ENCODE measurements at regions not wholly inside any gene's neighbourhood (a gene's known extent, or its start where the extent isn't known, plus 50 kb on each side); places are given as distances from the start of the nearest gene placed in this dataset.

- Mint-ChIP-seq H3K27me3 (ENCODE audit: low read depth) (no peaks in the 10 kb centered on the region), H3K36me3 (no peaks in the 10 kb centered on the region), H3K4me1 (no peaks in the 10 kb centered on the region), H3K27ac (no peak overlapping the region), H3K4me3 (no peak overlapping the region), H3K9me3 (peaks cover 16% of the 10 kb centered on the region)
- ChIA-PET CTCF (no interaction called here), POLR2A (no interaction called here)
- no peak for DNase-seq (ENCODE audit: low spot score)
- ATAC-seq, result no peak
- TF ChIP-seq TEAD4 (CRISPR knock-in tag; IDR thresholded peaks at IDR 0.05) (no peak), ZNF423 (CRISPR knock-in tag; IDR thresholded peaks at IDR 0.05) (no peak), SMAD3 (CRISPR knock-in tag; IDR thresholded peaks at IDR 0.05; ENCODE audit: borderline replicate concordance) (no peak), ZNF281 (CRISPR knock-in tag; IDR thresholded peaks at IDR 0.05) (no peak), CREB1 (CRISPR knock-in tag; IDR thresholded peaks at IDR 0.05) (no peak), IRF1 (CRISPR knock-in tag; IDR thresholded peaks at IDR 0.05) (no peak), ETV6 (CRISPR knock-in tag; IDR thresholded peaks at IDR 0.05) (no peak), JUN (CRISPR knock-in tag; IDR thresholded peaks at IDR 0.05) (no peak), ESRRA (CRISPR knock-in tag; IDR thresholded peaks at IDR 0.05; ENCODE audit: borderline replicate concordance) (no peak), ZNF317 (CRISPR knock-in tag; IDR thresholded peaks at IDR 0.05; ENCODE audit: borderline replicate concordance, low read depth) (no peak), TCF7 (CRISPR knock-in tag; IDR thresholded peaks at IDR 0.05; ENCODE audit: low read depth) (no peak), FOXP1 (CRISPR knock-in tag; IDR thresholded peaks at IDR 0.05; ENCODE audit: borderline replicate concordance) (no peak), TP53 (CRISPR knock-in tag; IDR thresholded peaks at IDR 0.05) (no peak), ZNF232 (CRISPR knock-in tag; IDR thresholded peaks at IDR 0.05) (no peak), RORB (CRISPR knock-in tag; IDR thresholded peaks at IDR 0.05) (no peak), ZNF396 (CRISPR knock-in tag; IDR thresholded peaks at IDR 0.05; ENCODE audit: borderline replicate concordance) (no peak), SP1 (CRISPR knock-in tag; conservative IDR thresholded peaks at IDR 0.05) (no peak)
- TF ChIP-seq, protein P1, sequence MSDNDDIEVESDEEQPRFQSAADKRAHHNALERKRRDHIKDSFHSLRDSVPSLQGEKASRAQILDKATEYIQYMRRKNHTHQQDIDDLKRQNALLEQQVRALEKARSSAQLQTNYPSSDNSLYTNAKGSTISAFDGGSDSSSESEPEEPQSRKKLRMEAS (CRISPR knock-in tag; IDR thresholded peaks at IDR 0.05), result no peak
- TF ChIP-seq, protein P2, sequence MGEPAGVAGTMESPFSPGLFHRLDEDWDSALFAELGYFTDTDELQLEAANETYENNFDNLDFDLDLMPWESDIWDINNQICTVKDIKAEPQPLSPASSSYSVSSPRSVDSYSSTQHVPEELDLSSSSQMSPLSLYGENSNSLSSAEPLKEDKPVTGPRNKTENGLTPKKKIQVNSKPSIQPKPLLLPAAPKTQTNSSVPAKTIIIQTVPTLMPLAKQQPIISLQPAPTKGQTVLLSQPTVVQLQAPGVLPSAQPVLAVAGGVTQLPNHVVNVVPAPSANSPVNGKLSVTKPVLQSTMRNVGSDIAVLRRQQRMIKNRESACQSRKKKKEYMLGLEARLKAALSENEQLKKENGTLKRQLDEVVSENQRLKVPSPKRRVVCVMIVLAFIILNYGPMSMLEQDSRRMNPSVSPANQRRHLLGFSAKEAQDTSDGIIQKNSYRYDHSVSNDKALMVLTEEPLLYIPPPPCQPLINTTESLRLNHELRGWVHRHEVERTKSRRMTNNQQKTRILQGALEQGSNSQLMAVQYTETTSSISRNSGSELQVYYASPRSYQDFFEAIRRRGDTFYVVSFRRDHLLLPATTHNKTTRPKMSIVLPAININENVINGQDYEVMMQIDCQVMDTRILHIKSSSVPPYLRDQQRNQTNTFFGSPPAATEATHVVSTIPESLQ (CRISPR knock-in tag; IDR thresholded peaks at IDR 0.05), result no peak
- TF ChIP-seq, protein P3, sequence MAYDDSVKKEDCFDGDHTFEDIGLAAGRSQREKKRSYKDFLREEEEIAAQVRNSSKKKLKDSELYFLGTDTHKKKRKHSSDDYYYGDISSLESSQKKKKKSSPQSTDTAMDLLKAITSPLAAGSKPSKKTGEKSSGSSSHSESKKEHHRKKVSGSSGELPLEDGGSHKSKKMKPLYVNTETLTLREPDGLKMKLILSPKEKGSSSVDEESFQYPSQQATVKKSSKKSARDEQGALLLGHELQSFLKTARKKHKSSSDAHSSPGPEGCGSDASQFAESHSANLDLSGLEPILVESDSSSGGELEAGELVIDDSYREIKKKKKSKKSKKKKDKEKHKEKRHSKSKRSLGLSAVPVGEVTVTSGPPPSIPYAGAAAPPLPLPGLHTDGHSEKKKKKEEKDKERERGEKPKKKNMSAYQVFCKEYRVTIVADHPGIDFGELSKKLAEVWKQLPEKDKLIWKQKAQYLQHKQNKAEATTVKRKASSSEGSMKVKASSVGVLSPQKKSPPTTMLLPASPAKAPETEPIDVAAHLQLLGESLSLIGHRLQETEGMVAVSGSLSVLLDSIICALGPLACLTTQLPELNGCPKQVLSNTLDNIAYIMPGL (CRISPR knock-in tag; IDR thresholded peaks at IDR 0.05), result no peak
These were observed 676.4 kb upstream of the HS6ST1 start for GRCh38 chr2:128995086-128995485.

- CTCF ChIA-PET, result no interaction called here
- POLR2A ChIA-PET, result interaction anchor here (0.6 kb wide), 1 partner anchor 35 kb away, joined by 3 read pairs; no protein-coding TSS in a partner anchor
- Mint-ChIP-seq H3K27ac (no peak overlapping the region), H3K4me1 (no peaks in the 10 kb centered on the region), H3K36me3 (no peaks in the 10 kb centered on the region), H3K4me3 (no peak overlapping the region), H3K27me3 (ENCODE audit: low read depth) (no peaks in the 10 kb centered on the region), H3K9me3 (peaks cover 20% of the 10 kb centered on the region)
- no peak for DNase-seq (ENCODE audit: low spot score)
- no peak for ATAC-seq
- TF ChIP-seq PREB (CRISPR knock-in tag; IDR thresholded peaks at IDR 0.05; ENCODE audit: borderline replicate concordance) (no peak), FOXP1 (CRISPR knock-in tag; IDR thresholded peaks at IDR 0.05; ENCODE audit: borderline replicate concordance) (no peak)
- TF ChIP-seq, protein P4, sequence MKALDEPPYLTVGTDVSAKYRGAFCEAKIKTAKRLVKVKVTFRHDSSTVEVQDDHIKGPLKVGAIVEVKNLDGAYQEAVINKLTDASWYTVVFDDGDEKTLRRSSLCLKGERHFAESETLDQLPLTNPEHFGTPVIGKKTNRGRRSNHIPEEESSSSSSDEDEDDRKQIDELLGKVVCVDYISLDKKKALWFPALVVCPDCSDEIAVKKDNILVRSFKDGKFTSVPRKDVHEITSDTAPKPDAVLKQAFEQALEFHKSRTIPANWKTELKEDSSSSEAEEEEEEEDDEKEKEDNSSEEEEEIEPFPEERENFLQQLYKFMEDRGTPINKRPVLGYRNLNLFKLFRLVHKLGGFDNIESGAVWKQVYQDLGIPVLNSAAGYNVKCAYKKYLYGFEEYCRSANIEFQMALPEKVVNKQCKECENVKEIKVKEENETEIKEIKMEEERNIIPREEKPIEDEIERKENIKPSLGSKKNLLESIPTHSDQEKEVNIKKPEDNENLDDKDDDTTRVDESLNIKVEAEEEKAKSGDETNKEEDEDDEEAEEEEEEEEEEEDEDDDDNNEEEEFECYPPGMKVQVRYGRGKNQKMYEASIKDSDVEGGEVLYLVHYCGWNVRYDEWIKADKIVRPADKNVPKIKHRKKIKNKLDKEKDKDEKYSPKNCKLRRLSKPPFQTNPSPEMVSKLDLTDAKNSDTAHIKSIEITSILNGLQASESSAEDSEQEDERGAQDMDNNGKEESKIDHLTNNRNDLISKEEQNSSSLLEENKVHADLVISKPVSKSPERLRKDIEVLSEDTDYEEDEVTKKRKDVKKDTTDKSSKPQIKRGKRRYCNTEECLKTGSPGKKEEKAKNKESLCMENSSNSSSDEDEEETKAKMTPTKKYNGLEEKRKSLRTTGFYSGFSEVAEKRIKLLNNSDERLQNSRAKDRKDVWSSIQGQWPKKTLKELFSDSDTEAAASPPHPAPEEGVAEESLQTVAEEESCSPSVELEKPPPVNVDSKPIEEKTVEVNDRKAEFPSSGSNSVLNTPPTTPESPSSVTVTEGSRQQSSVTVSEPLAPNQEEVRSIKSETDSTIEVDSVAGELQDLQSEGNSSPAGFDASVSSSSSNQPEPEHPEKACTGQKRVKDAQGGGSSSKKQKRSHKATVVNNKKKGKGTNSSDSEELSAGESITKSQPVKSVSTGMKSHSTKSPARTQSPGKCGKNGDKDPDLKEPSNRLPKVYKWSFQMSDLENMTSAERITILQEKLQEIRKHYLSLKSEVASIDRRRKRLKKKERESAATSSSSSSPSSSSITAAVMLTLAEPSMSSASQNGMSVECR (CRISPR knock-in tag; IDR thresholded peaks at IDR 0.05; ENCODE audit: borderline replicate concordance), result no peak
These were observed 677.4 kb upstream of the HS6ST1 start for GRCh38 chr2:128996078-128996477.
